Left cardiac atrium (tissue), 4 donors: ENCODE measurements at regions not wholly inside any gene's neighbourhood (a gene's known extent, or its start where the extent isn't known, plus 50 kb on each side); places are given as distances from the start of the nearest gene placed in this dataset.
"Not testable (repeated sequence)": the region's sequence is repeated elsewhere in the genome, so short reads cannot be mapped to it uniquely, and the experiment has no call there.

ENCODE experiments used
- ATAC-seq, 2 donors: fragments of 200-7000 bp; cut with Tn5 transposase; one replicate each; pipeline ENCODE4 v1.9.1; 2020; ENCODE audit warnings: mild to moderate bottlenecking in 2 of 2, moderate library complexity in 2 of 2
- DNase-seq: peaks from one replicate; pipeline ENCODE4 v3.0.0-alpha.2; 2020
- intact Hi-C, 2 donors: fragments of 100-400 bp; cut with DNase I; formaldehyde crosslinking; loops; one replicate each; pipeline versions ENCODE4 v1.14.1 to v1.15.1; 2022 to 2023
- microRNA-seq, 2 donors: library from miRNA; unstranded; fragments of <30 nt; microRNA quantifications; one replicate each; pipeline ENCODE4 v1.2.0, GENCODE V29; 2020
- donor health status: DM: no; HTN: yes; CAD: no.
- donor health status: DM: no; HTN: yes; CAD: no; lungs with severe emphysema.
- donor health status: DM: yes; HTN: yes; CAD: no.
- donor health status: Dilated cardiomyopathy.

GRCh38 chr7:29751012-29751411 lies 55.3 kb upstream of the WIPF3 start:
- ATAC-seq, DNase-seq: not testable (repeated sequence)
- intact Hi-C loops, result loop anchor here (5.0 to 10.0 kb wide), 2 partner anchors 116 to 166 kb away; no protein-coding TSS in a partner anchor

- DNase-seq (no peak), ATAC-seq (no peak)
- intact Hi-C loops, result loop anchor here (5.0 to 10.0 kb wide), 2 partner anchors 120 to 162 kb away; no protein-coding TSS in a partner anchor
Measured at GRCh38 chr7:29754874-29755490, 51.3 kb upstream of the WIPF3 start.

Small RNA genes lying in the stretch of these regions (microRNA-seq; reads per million reads assigned to microRNA genes)
- gene MIR550A3, result 2.6 to 4.6 reads per million in 2 donors
